ENCODE measurements at regions not wholly inside any gene's neighbourhood (a gene's known extent, or its start where the extent isn't known, plus 50 kb on each side); places are given as distances from the start of the nearest gene placed in this dataset.

- H3K4me3 ChIP-seq (ENCODE audit: low read depth, low read length), result no peak overlapping the region
Observed at GRCh38 chr13:34405410-34406181, 536.5 kb upstream of the NBEA start.

- no peak overlapping the region for H3K4me3 ChIP-seq (ENCODE audit: low read depth, low read length)
Observed at GRCh38 chr13:34408640-34409039, 533.4 kb upstream of the NBEA start.

GRCh38 chr13:34409496-34410182 is 532.4 kb upstream of the NBEA start:
- H3K4me3 ChIP-seq (ENCODE audit: low read depth, low read length), result no peak overlapping the region

GRCh38 chr13:34410678-34411077 is 531.4 kb upstream of the NBEA start:
- no peak overlapping the region for H3K4me3 ChIP-seq (ENCODE audit: low read depth, low read length)

GRCh38 chr13:34411177-34411576 is 530.9 kb upstream of the NBEA start:
- no peak overlapping the region for H3K4me3 ChIP-seq (ENCODE audit: low read depth, low read length)

- H3K4me3 ChIP-seq (ENCODE audit: low read depth, low read length), result no peak overlapping the region
Observed at GRCh38 chr13:34411894-34412293, 530.2 kb upstream of the NBEA start.

GRCh38 chr13:34412295-34412694 is 529.8 kb upstream of the NBEA start:
- no peak overlapping the region for H3K4me3 ChIP-seq (ENCODE audit: low read depth, low read length)

GRCh38 chr13:34412817-34413375 is 529.2 kb upstream of the NBEA start:
- no peak overlapping the region for H3K4me3 ChIP-seq (ENCODE audit: low read depth, low read length)

- H3K4me3 ChIP-seq (ENCODE audit: low read depth, low read length), result no peak overlapping the region
Observed at GRCh38 chr13:34413538-34414210, 528.4 kb upstream of the NBEA start.

GRCh38 chr13:34414616-34415015 is 527.5 kb upstream of the NBEA start:
- no peak overlapping the region for H3K4me3 ChIP-seq (ENCODE audit: low read depth, low read length)

- no peak overlapping the region for H3K4me3 ChIP-seq (ENCODE audit: low read depth, low read length)
Observed at GRCh38 chr13:34416971-34417380, 525.1 kb upstream of the NBEA start.

- H3K4me3 ChIP-seq (ENCODE audit: low read depth, low read length), result no peak overlapping the region
Observed at GRCh38 chr13:34417896-34418295, 524.2 kb upstream of the NBEA start.

- no peak overlapping the region for H3K4me3 ChIP-seq (ENCODE audit: low read depth, low read length)
Observed at GRCh38 chr13:34419025-34419424, 523.0 kb upstream of the NBEA start.

- H3K4me3 ChIP-seq (ENCODE audit: low read depth, low read length), result no peak overlapping the region
Observed at GRCh38 chr13:34419755-34420154, 522.3 kb upstream of the NBEA start.

- no peak overlapping the region for H3K4me3 ChIP-seq (ENCODE audit: low read depth, low read length)
Observed at GRCh38 chr13:34420702-34421346, 521.2 kb upstream of the NBEA start.

- no peak overlapping the region for H3K4me3 ChIP-seq (ENCODE audit: low read depth, low read length)
Observed at GRCh38 chr13:34421347-34421719, 520.7 kb upstream of the NBEA start.

- H3K4me3 ChIP-seq (ENCODE audit: low read depth, low read length), result no peak overlapping the region
Observed at GRCh38 chr13:34421858-34422475, 520.1 kb upstream of the NBEA start.

GRCh38 chr13:34422956-34423355 is 519.1 kb upstream of the NBEA start:
- H3K4me3 ChIP-seq (ENCODE audit: low read depth, low read length), result no peak overlapping the region

- H3K4me3 ChIP-seq (ENCODE audit: low read depth, low read length), result no peak overlapping the region
Observed at GRCh38 chr13:34425327-34425949, 516.6 kb upstream of the NBEA start.

GRCh38 chr13:34428911-34429310 is 513.2 kb upstream of the NBEA start:
- H3K4me3 ChIP-seq (ENCODE audit: low read depth, low read length), result no peak overlapping the region

All from iPS-11a (cell line).